GM18873 (cell line): ENCODE measurements at regions not wholly inside any gene's neighbourhood (a gene's known extent, or its start where the extent isn't known, plus 50 kb on each side); places are given as distances from the start of the nearest gene placed in this dataset.

Experiments used
- ATAC-seq: cut with Tn5 transposase; IDR thresholded peaks from one replicate; pipeline ENCODE4 v1.9.1; 2021; ENCODE audit warnings: mild to moderate bottlenecking, moderate library complexity, moderate number of reproducible peaks; ENCODE audit not compliant: unreplicated experiment, low FRiP score

GRCh38 chr11:127640561-127641451 lies 640.2 kb upstream of the KIRREL3 start:
- ATAC-seq: no peak

- ATAC-seq: no peak
Measured at GRCh38 chr11:127639916-127640315, 639.3 kb upstream of the KIRREL3 start.

GRCh38 chr11:127632976-127633680 lies 632.6 kb upstream of the KIRREL3 start:
- no peak for ATAC-seq

GRCh38 chr11:127632546-127632945 lies 632.0 kb upstream of the KIRREL3 start:
- no peak for ATAC-seq

GRCh38 chr11:127631974-127632373 lies 631.4 kb upstream of the KIRREL3 start:
- ATAC-seq: no peak

GRCh38 chr11:127629200-127629599 lies 628.6 kb upstream of the KIRREL3 start:
- no peak for ATAC-seq

- ATAC-seq: no peak
Measured at GRCh38 chr11:127628458-127628785, 627.9 kb upstream of the KIRREL3 start.

- ATAC-seq: no peak
Measured at GRCh38 chr11:127627629-127628457, 627.3 kb upstream of the KIRREL3 start.

GRCh38 chr11:127627204-127627603 lies 626.6 kb upstream of the KIRREL3 start:
- no peak for ATAC-seq

- ATAC-seq: no peak
Measured at GRCh38 chr11:127625402-127625801, 624.8 kb upstream of the KIRREL3 start.

- ATAC-seq: no peak
Measured at GRCh38 chr11:127624306-127624856, 623.8 kb upstream of the KIRREL3 start.

GRCh38 chr11:127622686-127623085 lies 622.1 kb upstream of the KIRREL3 start:
- no peak for ATAC-seq

GRCh38 chr11:127620671-127621070 lies 620.1 kb upstream of the KIRREL3 start:
- no peak for ATAC-seq

GRCh38 chr11:127619946-127620345 lies 619.4 kb upstream of the KIRREL3 start:
- no peak for ATAC-seq

- no peak for ATAC-seq
Measured at GRCh38 chr11:127618721-127619120, 618.2 kb upstream of the KIRREL3 start.

- no peak for ATAC-seq
Measured at GRCh38 chr11:127616158-127616557, 615.6 kb upstream of the KIRREL3 start.

- no peak for ATAC-seq
Measured at GRCh38 chr11:127612607-127613006, 612.0 kb upstream of the KIRREL3 start.

GRCh38 chr11:127609025-127609773 lies 608.6 kb upstream of the KIRREL3 start:
- no peak for ATAC-seq

- ATAC-seq: no peak
Measured at GRCh38 chr11:127607487-127608085, 607.0 kb upstream of the KIRREL3 start.

GRCh38 chr11:127601578-127601977 lies 601.0 kb upstream of the KIRREL3 start:
- ATAC-seq: no peak
